ENCODE measurements at regions not wholly inside any gene's neighbourhood (a gene's known extent, or its start where the extent isn't known, plus 50 kb on each side); places are given as distances from the start of the nearest gene placed in this dataset.
"Not testable (repeated sequence)": the region's sequence is repeated elsewhere in the genome, so short reads cannot be mapped to it uniquely, and the experiment has no call there.

DNA sequence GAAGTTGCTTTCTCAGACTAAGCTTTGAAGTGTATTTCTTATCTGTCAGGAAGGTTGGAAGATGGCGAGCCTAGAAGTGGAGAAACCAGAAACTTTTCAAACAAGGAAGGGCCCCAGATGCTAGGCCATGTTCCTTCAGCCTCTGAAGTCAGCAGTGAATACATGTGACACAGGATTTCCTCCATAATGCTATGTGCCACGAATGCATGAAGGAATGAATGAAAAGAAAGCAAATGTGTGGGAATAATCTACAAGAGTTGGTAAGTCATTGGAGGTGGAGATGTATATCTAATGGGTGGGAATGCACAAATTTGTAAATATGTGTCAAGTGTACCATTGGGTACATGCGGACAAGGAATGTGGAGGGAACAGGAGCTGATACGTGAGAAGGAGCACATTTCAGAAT is 123.2 kb upstream of the PRSS16 start:
- intact Hi-C loops (cut with DNase I) = no loop called here
- TF ChIP-seq, protein P1, sequence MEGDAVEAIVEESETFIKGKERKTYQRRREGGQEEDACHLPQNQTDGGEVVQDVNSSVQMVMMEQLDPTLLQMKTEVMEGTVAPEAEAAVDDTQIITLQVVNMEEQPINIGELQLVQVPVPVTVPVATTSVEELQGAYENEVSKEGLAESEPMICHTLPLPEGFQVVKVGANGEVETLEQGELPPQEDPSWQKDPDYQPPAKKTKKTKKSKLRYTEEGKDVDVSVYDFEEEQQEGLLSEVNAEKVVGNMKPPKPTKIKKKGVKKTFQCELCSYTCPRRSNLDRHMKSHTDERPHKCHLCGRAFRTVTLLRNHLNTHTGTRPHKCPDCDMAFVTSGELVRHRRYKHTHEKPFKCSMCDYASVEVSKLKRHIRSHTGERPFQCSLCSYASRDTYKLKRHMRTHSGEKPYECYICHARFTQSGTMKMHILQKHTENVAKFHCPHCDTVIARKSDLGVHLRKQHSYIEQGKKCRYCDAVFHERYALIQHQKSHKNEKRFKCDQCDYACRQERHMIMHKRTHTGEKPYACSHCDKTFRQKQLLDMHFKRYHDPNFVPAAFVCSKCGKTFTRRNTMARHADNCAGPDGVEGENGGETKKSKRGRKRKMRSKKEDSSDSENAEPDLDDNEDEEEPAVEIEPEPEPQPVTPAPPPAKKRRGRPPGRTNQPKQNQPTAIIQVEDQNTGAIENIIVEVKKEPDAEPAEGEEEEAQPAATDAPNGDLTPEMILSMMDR (IDR thresholded peaks at IDR 0.05; ENCODE audit: borderline replicate concordance, extremely low read depth, insufficient read depth) = no peak
- Histone ChIP-seq H3K9ac (ENCODE audit: low read length in 3 of 3) (no peak overlapping the region), H3K9me3 (ENCODE audit: control insufficient read depth in 2 of 3, insufficient read depth in 1 of 3, low read length in 3 of 3) (no peaks in the 10 kb centered on the region), H3K27me3 (ENCODE audit: control insufficient read depth, insufficient read depth, low read length) (no peaks in the 10 kb centered on the region), H3K27ac (ENCODE audit: low read depth in 2 of 2, low read length in 2 of 2) (no peak overlapping the region), H3K4me3 (ENCODE audit: low read length in 3 of 3) (no peak overlapping the region), H3K4me1 (ENCODE audit: control insufficient read depth in 2 of 3, insufficient read depth in 2 of 3, low read depth in 1 of 3, low read length in 3 of 3) (no peaks in the 10 kb centered on the region), H3K36me3 (ENCODE audit: control insufficient read depth in 2 of 3, insufficient read depth in 3 of 3, low read length in 3 of 3) (no peaks in the 10 kb centered on the region)
- DNase-seq = no peak
- no peak for FAIRE-seq

DNA sequence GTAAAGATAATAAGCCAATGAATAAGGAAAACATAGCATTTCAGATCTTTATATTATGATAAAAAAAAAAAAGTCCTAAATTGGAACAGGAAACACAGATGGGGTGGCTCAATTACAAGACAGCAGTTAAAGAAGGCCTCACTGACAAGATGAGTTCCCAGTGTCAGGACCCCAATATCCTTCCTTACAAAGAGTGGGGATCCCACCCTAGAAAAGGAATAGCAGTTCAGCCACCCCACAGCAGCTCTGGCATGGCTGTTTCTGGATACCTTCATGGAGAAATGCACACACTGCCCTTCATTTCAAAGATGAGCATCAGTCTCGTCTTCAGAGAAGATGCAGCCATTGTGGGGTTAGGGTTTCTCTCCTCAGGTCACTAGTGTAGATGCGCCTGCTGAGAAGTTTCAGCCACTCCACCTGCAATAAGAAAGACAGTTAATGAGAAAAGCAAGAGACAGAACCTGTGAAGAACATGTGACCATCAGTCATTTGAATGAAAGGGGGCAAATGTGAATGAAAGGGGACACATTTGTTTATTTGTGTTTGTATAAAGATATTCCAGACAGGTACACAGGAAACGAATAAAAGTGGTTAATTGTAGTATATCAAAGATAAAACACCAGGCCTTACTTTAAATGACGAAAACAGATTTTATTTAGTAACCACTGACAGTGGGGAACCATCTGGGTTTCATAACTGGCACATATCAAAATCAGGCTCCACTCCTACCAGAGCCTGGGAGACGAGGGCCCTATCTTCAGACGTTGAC is 121.3 kb upstream of the PRSS16 start:
- TF ChIP-seq, protein P1 (IDR thresholded peaks at IDR 0.05; ENCODE audit: borderline replicate concordance, extremely low read depth, insufficient read depth) = no peak

DNA sequence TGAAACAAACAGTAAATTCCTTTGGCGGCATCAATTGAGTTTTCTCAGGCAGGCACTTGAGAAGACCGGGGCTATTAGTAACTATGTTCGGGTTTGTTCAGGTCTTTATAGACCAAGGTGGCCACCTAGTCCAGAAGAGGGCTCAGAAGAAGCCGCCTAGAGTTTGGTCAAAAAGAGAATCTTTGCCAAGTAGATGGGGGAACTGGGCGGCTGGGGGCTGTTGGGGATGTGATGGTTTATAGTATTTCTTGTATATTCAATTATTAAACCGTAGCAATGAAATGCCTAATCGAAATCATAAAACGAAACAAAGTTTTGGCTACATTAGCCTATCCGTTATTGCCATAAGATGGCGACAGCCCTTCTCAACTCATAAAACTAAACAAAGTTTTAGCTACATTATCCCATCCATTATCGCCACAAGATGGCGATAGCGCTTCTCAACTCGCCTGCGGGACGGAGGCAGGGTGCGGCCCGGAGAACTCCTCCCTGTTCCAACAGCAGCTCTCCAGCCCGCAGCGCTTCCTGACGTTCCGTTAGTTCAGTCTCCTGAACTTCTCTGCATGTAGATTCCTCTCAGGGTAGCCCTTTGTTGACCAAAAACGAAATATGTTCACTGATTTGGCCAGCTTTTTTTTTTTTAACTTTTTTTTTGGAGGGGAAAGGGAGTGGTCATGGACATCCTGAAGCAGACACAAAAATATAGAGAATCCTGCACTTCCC is 120.5 kb upstream of the PRSS16 start:
- peak; percentile 90 to 97 (median 94) for DNase-seq
- H3K27ac ChIP-seq (ENCODE audit: low read depth in 2 of 2, low read length in 2 of 2) = no peak overlapping the region
- H3K9me3 ChIP-seq (ENCODE audit: control insufficient read depth in 2 of 3, insufficient read depth in 1 of 3, low read length in 3 of 3) = no peaks in the 10 kb centered on the region
- intact Hi-C loops (cut with DNase I) = no loop called here
- FAIRE-seq = no peak
- H3K36me3 ChIP-seq (ENCODE audit: control insufficient read depth in 2 of 3, insufficient read depth in 3 of 3, low read length in 3 of 3) = no peaks in the 10 kb centered on the region
- no peaks in the 10 kb centered on the region for H3K27me3 ChIP-seq (ENCODE audit: control insufficient read depth, insufficient read depth, low read length)
- peak overlapping the region; percentile 20 to 59 (median 48) for H3K4me3 ChIP-seq (ENCODE audit: low read length in 3 of 3)
- TF ChIP-seq, protein P1 (IDR thresholded peaks at IDR 0.05; ENCODE audit: borderline replicate concordance, extremely low read depth, insufficient read depth) = peak; percentile 75
- H3K9ac ChIP-seq (ENCODE audit: low read length in 3 of 3) = peak overlapping the region in 1 of 3 donors; percentile 27
- no peaks in the 10 kb centered on the region for H3K4me1 ChIP-seq (ENCODE audit: control insufficient read depth in 2 of 3, insufficient read depth in 2 of 3, low read depth in 1 of 3, low read length in 3 of 3)

More for the DNA sequence above, 121.3 kb upstream of the PRSS16 start:
- FAIRE-seq (no peak), DNase-seq (no peak)
- Histone ChIP-seq H3K27ac (ENCODE audit: low read depth in 2 of 2, low read length in 2 of 2) (no peak overlapping the region), H3K9me3 (ENCODE audit: control insufficient read depth in 2 of 3, insufficient read depth in 1 of 3, low read length in 3 of 3) (no peaks in the 10 kb centered on the region), H3K9ac (ENCODE audit: low read length in 3 of 3) (no peak overlapping the region), H3K4me3 (ENCODE audit: low read length in 3 of 3) (peak overlapping the region in 1 of 3 donors; percentile 48), H3K36me3 (ENCODE audit: control insufficient read depth in 2 of 3, insufficient read depth in 3 of 3, low read length in 3 of 3) (no peaks in the 10 kb centered on the region), H3K27me3 (ENCODE audit: control insufficient read depth, insufficient read depth, low read length) (no peaks in the 10 kb centered on the region), H3K4me1 (ENCODE audit: control insufficient read depth in 2 of 3, insufficient read depth in 2 of 3, low read depth in 1 of 3, low read length in 3 of 3) (no peaks in the 10 kb centered on the region)
- intact Hi-C loops (cut with DNase I) = no loop called here

DNA sequence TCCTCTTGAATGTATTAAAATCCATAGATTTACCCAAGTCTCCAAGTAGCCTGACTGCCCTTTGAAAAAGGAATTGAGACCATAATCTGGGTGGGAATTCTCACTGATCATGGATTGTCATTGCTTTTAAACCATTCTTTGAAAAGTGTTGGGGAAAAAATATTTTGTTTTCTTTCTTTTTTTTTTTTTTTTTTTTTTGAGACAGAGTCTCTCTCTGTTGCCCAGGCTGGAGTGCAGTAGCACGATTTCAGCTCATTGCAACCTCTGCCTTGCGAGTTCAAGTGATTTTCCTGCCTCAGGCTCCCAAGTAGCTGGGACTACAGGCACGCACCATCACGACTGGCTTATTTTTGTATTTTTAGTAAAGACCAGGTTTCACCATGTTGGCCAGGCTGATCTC is 119.6 kb upstream of the PRSS16 start:
- FAIRE-seq; H3K4me3 ChIP-seq (ENCODE audit: low read length in 3 of 3); H3K9me3 ChIP-seq (ENCODE audit: control insufficient read depth in 2 of 3, insufficient read depth in 1 of 3, low read length in 3 of 3); H3K27ac ChIP-seq (ENCODE audit: low read depth in 2 of 2, low read length in 2 of 2); H3K9ac ChIP-seq (ENCODE audit: low read length in 3 of 3); H3K36me3 ChIP-seq (ENCODE audit: control insufficient read depth in 2 of 3, insufficient read depth in 3 of 3, low read length in 3 of 3); H3K4me1 ChIP-seq (ENCODE audit: control insufficient read depth in 2 of 3, insufficient read depth in 2 of 3, low read depth in 1 of 3, low read length in 3 of 3); intact Hi-C loops (cut with DNase I); H3K27me3 ChIP-seq (ENCODE audit: control insufficient read depth, insufficient read depth, low read length); DNase-seq: not testable (repeated sequence)
